ENCODE measurements at regions not wholly inside any gene's neighbourhood (a gene's known extent, or its start where the extent isn't known, plus 50 kb on each side); places are given as distances from the start of the nearest gene placed in this dataset.

GRCh38 chr4:184284742-184285141 lies 67.1 kb upstream of the ENPP6 start:
- no peak for TF ChIP-seq CTCF (IDR thresholded peaks at IDR 0.05)
- no peak for TF ChIP-seq EP300 (IDR thresholded peaks at IDR 0.05)
- TF ChIP-seq POLR2A (IDR thresholded peaks at IDR 0.05), result no peak
